ENCODE measurements at regions not wholly inside any gene's neighbourhood (a gene's known extent, or its start where the extent isn't known, plus 50 kb on each side); places are given as distances from the start of the nearest gene placed in this dataset.

DNA sequence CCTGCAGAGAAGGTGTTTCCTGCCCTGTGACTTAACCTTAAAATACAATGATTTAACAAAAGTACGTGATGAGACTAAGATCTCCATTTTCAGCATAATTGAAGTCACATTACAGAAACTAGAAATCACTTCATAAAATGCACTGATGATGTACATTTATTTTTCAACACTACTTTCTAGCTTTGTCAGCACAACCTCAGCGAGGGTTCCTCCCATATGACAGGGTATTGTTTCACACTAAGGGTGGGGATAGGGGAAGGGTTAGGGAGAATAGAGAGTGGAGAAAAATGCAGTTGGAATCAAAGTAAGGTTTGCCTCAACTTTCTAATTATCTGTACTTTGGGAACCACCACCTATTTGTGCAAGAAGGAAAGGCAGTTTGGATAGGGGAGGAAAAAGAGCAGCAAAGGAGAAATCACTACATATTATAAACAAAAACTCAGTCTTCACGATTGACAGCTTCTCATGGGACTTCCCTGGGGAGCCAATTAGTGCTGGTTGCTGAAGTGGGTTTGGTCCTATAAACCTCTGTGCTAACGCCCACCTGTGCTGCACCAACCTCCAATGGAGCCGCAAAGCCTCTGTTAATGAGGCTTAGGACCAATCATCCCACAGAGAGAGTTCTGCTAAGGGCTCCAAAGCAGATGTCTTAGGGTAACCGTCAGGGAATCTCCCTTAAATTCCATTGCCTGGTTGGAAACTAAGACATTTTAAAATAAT lies 369.2 kb upstream of the PDE4D start:
- TF ChIP-seq EZH2phosphoT487 (IDR thresholded peaks at IDR 0.05; ENCODE audit: insufficient read depth, low read depth) (no peak), EZH2 (IDR thresholded peaks at IDR 0.05; ENCODE audit: insufficient read depth, poor library complexity, severe bottlenecking) (no peak)

All from GM23248 (cell line).